Epithelial cell of proximal tubule (primary cell): ENCODE measurements at regions not wholly inside any gene's neighbourhood (a gene's known extent, or its start where the extent isn't known, plus 50 kb on each side); places are given as distances from the start of the nearest gene placed in this dataset.
"Not testable (repeated sequence)": the region's sequence is repeated elsewhere in the genome, so short reads cannot be mapped to it uniquely, and the experiment has no call there.

Source experiments
- DNase-seq: peaks from one replicate; pipeline ENCODE4 v3.0.0-alpha.2; 2011; ENCODE audit warnings: low read depth
- H3K4me3 ChIP-seq: 2 replicates; pipeline ENCODE4 v1.5.1; 2011; ENCODE audit warnings: low read depth, mild to moderate bottlenecking, low read length
- TF ChIP-seq, protein P1 (sequence below): conservative IDR thresholded peaks from 2 replicates; pipeline ENCODE4 v1.5.1; 2012; ENCODE audit warnings: low read depth, mild to moderate bottlenecking, low read length

DNA sequence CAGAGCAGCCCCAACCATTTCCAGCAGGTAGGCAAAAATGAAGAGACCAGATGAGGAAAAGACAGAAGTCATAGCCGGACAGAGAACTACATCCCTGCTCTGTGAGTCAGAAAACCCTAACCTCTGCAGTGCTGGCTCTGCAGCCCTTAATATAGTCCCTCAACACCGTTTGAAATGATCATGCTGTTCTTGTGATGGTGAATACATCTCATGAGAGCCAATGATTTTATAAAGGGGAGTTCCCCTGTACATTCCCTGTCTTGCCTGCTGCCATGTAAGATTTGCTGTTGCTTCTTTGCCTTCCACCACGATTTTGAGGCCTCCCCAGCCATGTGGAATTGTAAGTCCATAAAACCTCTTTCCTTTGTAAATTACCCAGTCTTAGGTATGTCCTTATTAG is 216.8 kb upstream of the RFX3 start:
- DNase-seq = no peak
- TF ChIP-seq, protein P1, sequence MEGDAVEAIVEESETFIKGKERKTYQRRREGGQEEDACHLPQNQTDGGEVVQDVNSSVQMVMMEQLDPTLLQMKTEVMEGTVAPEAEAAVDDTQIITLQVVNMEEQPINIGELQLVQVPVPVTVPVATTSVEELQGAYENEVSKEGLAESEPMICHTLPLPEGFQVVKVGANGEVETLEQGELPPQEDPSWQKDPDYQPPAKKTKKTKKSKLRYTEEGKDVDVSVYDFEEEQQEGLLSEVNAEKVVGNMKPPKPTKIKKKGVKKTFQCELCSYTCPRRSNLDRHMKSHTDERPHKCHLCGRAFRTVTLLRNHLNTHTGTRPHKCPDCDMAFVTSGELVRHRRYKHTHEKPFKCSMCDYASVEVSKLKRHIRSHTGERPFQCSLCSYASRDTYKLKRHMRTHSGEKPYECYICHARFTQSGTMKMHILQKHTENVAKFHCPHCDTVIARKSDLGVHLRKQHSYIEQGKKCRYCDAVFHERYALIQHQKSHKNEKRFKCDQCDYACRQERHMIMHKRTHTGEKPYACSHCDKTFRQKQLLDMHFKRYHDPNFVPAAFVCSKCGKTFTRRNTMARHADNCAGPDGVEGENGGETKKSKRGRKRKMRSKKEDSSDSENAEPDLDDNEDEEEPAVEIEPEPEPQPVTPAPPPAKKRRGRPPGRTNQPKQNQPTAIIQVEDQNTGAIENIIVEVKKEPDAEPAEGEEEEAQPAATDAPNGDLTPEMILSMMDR = no peak
- no peak overlapping the region for H3K4me3 ChIP-seq

- TF ChIP-seq, protein P1 = no peak
- DNase-seq = no peak
- H3K4me3 ChIP-seq = no peak overlapping the region
Measured at GRCh38 chr9:3741729-3742128, 215.9 kb upstream of the RFX3 start.

GRCh38 chr9:3740690-3741419 is 215.1 kb upstream of the RFX3 start:
- TF ChIP-seq, protein P1 = no peak
- no peak overlapping the region for H3K4me3 ChIP-seq

GRCh38 chr9:3736161-3736560 is 210.4 kb upstream of the RFX3 start:
- no peak for DNase-seq
- H3K4me3 ChIP-seq = no peak overlapping the region
- TF ChIP-seq, protein P1 = no peak

More at GRCh38 chr9:3740690-3741419, 215.1 kb upstream of the RFX3 start:
- no peak for DNase-seq

DNA sequence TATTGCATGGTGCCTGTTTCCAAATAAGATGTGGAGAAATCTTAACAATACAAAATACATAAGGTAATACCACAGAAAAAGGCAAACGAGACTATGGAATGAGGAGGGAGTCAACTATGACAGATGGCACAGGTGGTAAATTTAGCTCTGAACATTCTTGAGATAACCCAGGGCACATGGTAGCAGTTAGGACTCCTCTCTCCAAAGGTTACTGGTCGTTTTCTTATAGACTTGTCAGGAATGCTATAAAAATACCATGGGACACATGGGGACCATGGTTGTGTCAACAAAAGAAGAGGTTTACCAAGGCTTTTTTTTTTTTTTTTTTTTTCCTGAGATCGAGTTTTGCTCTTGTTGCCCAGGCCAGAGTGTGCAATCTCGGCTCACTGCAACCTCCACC is 209.4 kb upstream of the RFX3 start:
- DNase-seq = no peak
- TF ChIP-seq, protein P1 = no peak
- H3K4me3 ChIP-seq = no peak overlapping the region

GRCh38 chr9:3733527-3734262 is 207.9 kb upstream of the RFX3 start:
- not testable (repeated sequence) for H3K4me3 ChIP-seq, DNase-seq

- TF ChIP-seq, protein P1 = no peak
- DNase-seq = no peak
- no peak overlapping the region for H3K4me3 ChIP-seq
Measured at GRCh38 chr9:3733039-3733408, 207.2 kb upstream of the RFX3 start.
